Amygdala (tissue), 56 donors: ENCODE measurements at regions not wholly inside any gene's neighbourhood (a gene's known extent, or its start where the extent isn't known, plus 50 kb on each side); places are given as distances from the start of the nearest gene placed in this dataset.
"Not testable (repeated sequence)": the region's sequence is repeated elsewhere in the genome, so short reads cannot be mapped to it uniquely, and the experiment has no call there.

ENCODE experiments used
- DNase-seq, 56 donors: peaks; one replicate each; lab custom pipeline; 2025; lab: John Stamatoyannopoulos, UW

- DNase-seq, result not testable (repeated sequence)
Measured at GRCh38 chr17:20840987-20841865, 201.6 kb downstream of the USP22 start.

GRCh38 chr17:20842012-20842411, 200.8 kb downstream of the USP22 start:
- not testable (repeated sequence) for DNase-seq

- not testable (repeated sequence) for DNase-seq
Measured at GRCh38 chr17:20843261-20843660, 199.6 kb downstream of the USP22 start.

- not testable (repeated sequence) for DNase-seq
Measured at GRCh38 chr17:20843799-20844553, 198.8 kb downstream of the USP22 start.

GRCh38 chr17:20848869-20849443, 193.9 kb downstream of the USP22 start:
- DNase-seq, result not testable (repeated sequence)

- not testable (repeated sequence) for DNase-seq
Measured at GRCh38 chr17:20851591-20852238, 191.1 kb downstream of the USP22 start.

- peak in 7 of 56 donors; percentile 8 to 42 (median 25) for DNase-seq
Measured at GRCh38 chr17:20852239-20852989, 190.4 kb downstream of the USP22 start.

GRCh38 chr17:20852990-20853370, 189.8 kb downstream of the USP22 start:
- DNase-seq, result no peak

GRCh38 chr17:20855910-20856470, 186.8 kb downstream of the USP22 start:
- DNase-seq, result not testable (repeated sequence)

- not testable (repeated sequence) for DNase-seq
Measured at GRCh38 chr17:20866444-20867209, 176.2 kb downstream of the USP22 start.

- not testable (repeated sequence) for DNase-seq
Measured at GRCh38 chr17:20867436-20867937, 175.3 kb downstream of the USP22 start.

- not testable (repeated sequence) for DNase-seq
Measured at GRCh38 chr17:20867938-20868661, 174.7 kb downstream of the USP22 start.

- not testable (repeated sequence) for DNase-seq
Measured at GRCh38 chr17:20868662-20869007, 174.2 kb downstream of the USP22 start.

- not testable (repeated sequence) for DNase-seq
Measured at GRCh38 chr17:20873173-20873572, 169.6 kb downstream of the USP22 start.

- DNase-seq, result not testable (repeated sequence)
Measured at GRCh38 chr17:20873688-20874328, 169.0 kb downstream of the USP22 start.

GRCh38 chr17:20877384-20877783, 165.4 kb downstream of the USP22 start:
- DNase-seq, result not testable (repeated sequence)

- DNase-seq, result no peak
Measured at GRCh38 chr17:20890338-20890737, 152.5 kb downstream of the USP22 start.
